ENCODE measurements at regions not wholly inside any gene's neighbourhood (a gene's known extent, or its start where the extent isn't known, plus 50 kb on each side); places are given as distances from the start of the nearest gene placed in this dataset.

DNA sequence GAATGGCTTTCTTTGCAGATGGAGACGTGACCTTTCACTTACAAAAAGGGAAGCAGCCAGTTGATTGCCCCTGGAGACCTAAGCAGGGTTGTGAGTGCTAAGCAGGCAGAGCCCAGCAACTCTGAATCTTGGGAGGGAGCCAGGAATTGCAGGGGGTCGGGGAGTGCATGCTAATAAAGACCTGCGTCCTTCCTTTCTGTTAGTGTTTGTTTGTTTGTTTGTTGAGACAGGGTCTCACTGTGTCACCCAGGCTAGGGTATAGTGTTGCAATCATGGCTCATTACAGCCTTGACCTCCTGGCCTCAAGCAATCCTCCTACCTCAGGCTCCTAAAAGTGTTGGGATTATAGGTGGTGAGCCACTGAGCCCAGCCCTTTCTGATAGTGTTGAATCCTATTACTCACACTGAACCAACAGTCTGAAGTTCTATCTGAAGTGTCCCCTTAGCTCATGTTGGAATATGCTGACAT, 137.4 kb downstream of the CEP135 start:
- Histone ChIP-seq H3K4me3 (ENCODE audit: low read depth in 1 of 2, low read length in 2 of 2) (peak overlapping the region in 1 of 2 donors; percentile 12), H3K4me1 (ENCODE audit: control insufficient read depth in 1 of 2, insufficient read depth in 2 of 2, low read length in 2 of 2) (peaks cover 4 to 11% of the 10 kb centered on the region in 2 donors), H3K36me3 (ENCODE audit: control insufficient read depth in 1 of 2, insufficient read depth in 2 of 2, low read length in 2 of 2) (no peaks in the 10 kb centered on the region), H3K9ac (ENCODE audit: low read depth in 1 of 2, low read length in 2 of 2) (no peak overlapping the region), H3K27me3 (ENCODE audit: control insufficient read depth in 1 of 2, insufficient read depth in 2 of 2, low read length in 2 of 2) (no peaks in the 10 kb centered on the region), H3K27ac (ENCODE audit: low read depth, low read length) (no peak overlapping the region), H3K9me3 (ENCODE audit: control insufficient read depth in 1 of 2, low read length in 2 of 2) (no peaks in the 10 kb centered on the region)

DNA sequence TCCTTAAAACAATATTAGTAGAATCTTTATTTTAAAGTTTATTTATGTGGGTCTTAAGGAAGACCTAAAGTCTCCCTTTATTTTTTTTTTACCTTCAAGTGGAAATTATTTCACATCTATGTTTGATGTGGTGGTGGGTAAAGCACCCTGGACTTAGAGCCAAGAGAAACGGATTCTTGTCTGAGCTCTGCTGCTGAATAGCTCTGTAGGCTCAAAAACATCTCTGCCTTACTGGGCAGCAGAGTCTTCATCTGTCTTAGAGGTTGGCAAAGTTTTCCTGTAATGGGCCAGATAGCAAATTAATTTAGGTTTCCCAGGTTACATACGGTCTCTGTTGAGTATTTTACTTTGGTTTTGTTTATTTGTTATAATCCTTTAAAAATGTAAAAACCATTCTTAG, 136.5 kb downstream of the CEP135 start:
- Histone ChIP-seq H3K4me1 (ENCODE audit: control insufficient read depth in 1 of 2, insufficient read depth in 2 of 2, low read length in 2 of 2) (peaks cover 8 to 11% of the 10 kb centered on the region in 2 donors), H3K9me3 (ENCODE audit: control insufficient read depth in 1 of 2, low read length in 2 of 2) (no peaks in the 10 kb centered on the region), H3K9ac (ENCODE audit: low read depth in 1 of 2, low read length in 2 of 2) (no peak overlapping the region), H3K36me3 (ENCODE audit: control insufficient read depth in 1 of 2, insufficient read depth in 2 of 2, low read length in 2 of 2) (no peaks in the 10 kb centered on the region), H3K4me3 (ENCODE audit: low read depth in 1 of 2, low read length in 2 of 2) (no peak overlapping the region), H3K27me3 (ENCODE audit: control insufficient read depth in 1 of 2, insufficient read depth in 2 of 2, low read length in 2 of 2) (no peaks in the 10 kb centered on the region), H3K27ac (ENCODE audit: low read depth, low read length) (no peak overlapping the region)

DNA sequence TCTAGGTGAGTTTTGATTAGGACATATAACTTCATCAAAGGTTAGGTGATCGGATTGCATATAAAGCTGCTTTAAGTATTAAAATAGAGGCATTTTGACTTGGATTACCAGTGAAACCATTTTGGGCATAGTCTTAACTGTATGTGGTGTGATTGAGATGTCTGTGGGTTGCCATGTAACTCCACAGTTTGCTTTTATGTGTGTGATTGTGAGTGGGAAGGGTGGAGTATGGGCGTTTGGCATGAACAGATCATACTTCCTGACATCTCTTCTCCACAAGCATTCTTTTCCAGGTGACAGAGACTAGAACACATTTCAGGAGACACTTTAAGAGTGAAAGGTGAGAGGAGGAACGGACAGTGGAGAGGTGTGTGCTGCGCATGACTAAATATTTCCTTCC, 136.1 kb downstream of the CEP135 start:
- Histone ChIP-seq H3K9me3 (ENCODE audit: control insufficient read depth in 1 of 2, low read length in 2 of 2) (no peaks in the 10 kb centered on the region), H3K27ac (ENCODE audit: low read depth, low read length) (no peak overlapping the region), H3K27me3 (ENCODE audit: control insufficient read depth in 1 of 2, insufficient read depth in 2 of 2, low read length in 2 of 2) (no peaks in the 10 kb centered on the region), H3K4me1 (ENCODE audit: control insufficient read depth in 1 of 2, insufficient read depth in 2 of 2, low read length in 2 of 2) (peaks cover 8 to 11% of the 10 kb centered on the region in 2 donors), H3K4me3 (ENCODE audit: low read depth in 1 of 2, low read length in 2 of 2) (no peak overlapping the region), H3K9ac (ENCODE audit: low read depth in 1 of 2, low read length in 2 of 2) (no peak overlapping the region), H3K36me3 (ENCODE audit: control insufficient read depth in 1 of 2, insufficient read depth in 2 of 2, low read length in 2 of 2) (no peaks in the 10 kb centered on the region)
